ENCODE measurements at regions not wholly inside any gene's neighbourhood (a gene's known extent, or its start where the extent isn't known, plus 50 kb on each side); places are given as distances from the start of the nearest gene placed in this dataset.
A peak's percentile ranks its signal among the peaks of the same experiment; 100 is the strongest.

GRCh38 chr2:139000131-139000785 lies 220.1 kb upstream of the NXPH2 start:
- DNase-seq, result peak; percentile 50

- DNase-seq, result peak; percentile 84
Observed at GRCh38 chr2:138997856-138998517, 217.8 kb upstream of the NXPH2 start.

DNA sequence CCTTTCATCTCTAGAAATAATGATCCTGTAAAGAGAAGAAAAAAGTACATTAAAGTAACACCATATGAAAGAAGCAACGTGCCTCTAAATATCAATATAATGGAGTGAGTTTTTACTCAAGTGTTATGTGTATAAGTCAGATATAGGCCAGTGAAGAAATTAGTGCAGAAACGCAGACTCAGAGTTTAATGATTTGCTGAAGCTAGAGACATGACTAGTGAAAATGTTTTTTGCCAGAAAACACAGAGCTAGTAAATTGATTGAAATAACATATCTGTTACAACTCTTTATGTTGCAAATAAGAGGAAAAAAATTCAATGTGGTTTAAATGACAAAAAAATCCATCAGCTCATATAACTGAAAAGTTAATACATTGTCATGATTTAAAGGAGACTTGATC lies 217.2 kb upstream of the NXPH2 start:
- DNase-seq, result peak; percentile 2

GRCh38 chr2:138994502-138994901 lies 214.3 kb upstream of the NXPH2 start:
- no peak for DNase-seq

- no peak for DNase-seq
Observed at GRCh38 chr2:138985881-138986280, 205.7 kb upstream of the NXPH2 start.

DNA sequence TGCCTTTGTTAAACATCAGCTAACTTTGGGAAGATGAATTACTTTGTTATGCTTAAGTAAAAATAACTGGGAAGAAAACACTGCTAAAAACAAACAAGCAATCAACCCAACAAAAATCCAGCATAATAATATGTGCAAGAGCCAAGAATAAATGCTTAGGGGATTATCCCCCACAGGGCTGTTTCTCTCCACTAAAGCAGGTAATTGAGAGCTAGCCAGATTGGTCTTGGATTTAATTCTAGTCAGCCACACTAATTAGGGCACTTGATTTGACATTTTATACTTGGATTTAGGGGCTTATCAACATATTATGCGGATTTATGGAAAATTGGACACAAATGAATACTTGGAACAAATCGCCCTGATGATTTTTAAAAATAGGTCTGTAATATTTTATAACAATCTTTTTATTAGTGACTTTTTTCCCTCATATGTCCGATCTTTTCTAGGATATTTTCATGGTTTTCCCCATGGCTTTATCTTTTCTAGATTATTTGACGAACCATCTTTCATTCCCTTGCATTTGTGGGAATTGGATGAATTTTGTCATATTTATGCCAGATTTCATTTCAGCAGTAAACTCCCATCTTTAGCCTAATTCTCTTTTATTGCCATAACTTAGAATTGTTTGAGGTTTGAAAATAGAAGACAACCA lies 199.1 kb upstream of the NXPH2 start:
- DNase-seq, result no peak

- peak; percentile 90 for DNase-seq
Observed at GRCh38 chr2:138974651-138975050, 194.5 kb upstream of the NXPH2 start.

- peak; percentile 30 for DNase-seq
Observed at GRCh38 chr2:138964418-138964817, 184.2 kb upstream of the NXPH2 start.

DNA sequence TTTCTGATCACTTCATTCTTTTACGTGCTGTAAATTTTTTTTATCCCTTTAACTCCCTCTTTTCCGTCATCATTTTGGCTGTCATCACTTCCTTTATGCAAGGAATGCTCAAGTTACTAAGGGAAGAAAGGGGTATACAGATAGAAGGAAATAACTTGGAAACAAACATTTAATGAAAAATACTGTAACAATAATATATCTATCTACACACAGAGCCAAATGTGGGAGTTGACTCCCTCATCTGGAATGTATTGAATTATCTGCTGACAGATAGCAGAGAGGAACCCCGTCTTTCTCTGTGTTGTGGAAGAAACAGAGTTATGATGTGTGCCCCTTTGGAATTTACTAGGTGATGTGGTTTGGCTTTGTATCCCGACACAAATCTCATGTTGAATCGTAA lies 182.5 kb upstream of the NXPH2 start:
- peak; percentile 69 for DNase-seq

DNA sequence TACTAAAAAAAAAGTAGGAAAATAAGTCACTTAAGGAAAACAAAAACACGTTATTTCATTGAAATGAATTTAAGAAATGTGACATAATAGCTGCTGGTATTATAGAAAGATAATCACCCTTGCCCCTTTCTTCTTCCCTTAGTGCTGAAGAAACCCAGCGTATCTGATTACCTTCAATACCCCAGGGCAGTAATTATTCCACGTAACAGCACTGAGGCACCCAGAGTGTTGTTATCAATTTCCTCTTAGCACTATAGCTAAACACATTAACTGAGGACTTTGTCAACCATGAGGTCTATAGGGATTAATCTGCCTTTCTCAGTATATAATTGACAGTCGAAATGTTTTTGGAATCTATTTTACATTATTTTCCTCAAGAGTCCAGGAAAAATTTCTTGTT lies 180.0 kb upstream of the NXPH2 start:
- DNase-seq, result no peak

DNA sequence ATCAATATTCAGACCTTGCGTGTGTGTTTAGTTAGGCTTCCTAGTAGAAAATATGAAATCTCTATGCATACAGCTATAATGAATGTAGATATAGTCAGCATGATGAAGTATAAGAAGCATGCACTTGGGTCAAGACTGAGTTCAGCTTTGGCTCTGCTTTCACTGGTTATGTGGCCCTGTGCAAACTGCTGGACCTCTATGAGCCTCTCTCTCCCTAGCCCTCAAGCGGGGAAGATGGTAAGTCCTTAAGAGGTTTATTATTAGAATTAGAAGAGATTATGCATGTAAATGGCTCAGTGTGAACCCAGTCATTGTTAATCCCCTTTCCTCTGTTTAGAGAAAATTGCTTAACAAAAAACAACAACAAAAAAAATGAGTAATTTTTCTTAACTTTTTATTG lies 178.8 kb upstream of the NXPH2 start:
- DNase-seq, result no peak

DNA sequence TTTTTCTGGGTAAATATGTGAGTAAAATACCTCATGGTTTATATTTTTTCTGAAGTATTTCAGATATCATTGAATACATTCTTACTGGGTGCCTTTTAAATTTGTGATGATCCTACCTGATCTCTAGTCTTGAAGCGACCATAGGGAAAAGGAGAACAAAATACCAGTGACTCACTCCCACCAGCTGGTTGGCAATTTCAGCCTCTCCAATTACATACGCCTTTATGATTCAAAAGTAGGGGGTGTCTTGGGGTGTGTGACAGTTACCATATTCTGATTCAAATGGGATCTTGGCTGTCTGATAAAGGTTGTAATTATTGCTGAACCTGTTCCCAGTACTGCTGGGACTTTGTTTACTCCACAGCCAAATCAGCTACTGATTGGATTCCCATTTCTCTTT lies 175.9 kb upstream of the NXPH2 start:
- no peak for DNase-seq

DNA sequence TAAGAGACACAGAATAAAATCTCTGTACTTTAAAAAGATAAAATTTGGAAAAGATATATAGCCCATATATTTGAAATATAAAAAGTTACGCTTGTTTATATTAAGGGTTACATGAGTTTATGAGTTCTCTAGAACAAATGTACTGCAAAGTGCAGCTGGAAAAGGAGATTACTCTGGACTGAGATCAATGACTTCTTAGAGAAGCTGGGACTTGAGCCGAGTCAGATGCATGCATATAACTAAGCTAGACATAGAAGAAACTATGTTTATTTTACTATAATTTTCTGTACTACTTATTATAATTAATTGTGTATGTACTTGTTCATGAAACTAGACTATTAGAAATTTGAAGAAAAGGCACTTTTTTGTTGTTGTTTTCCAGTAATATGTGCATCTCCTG lies 170.3 kb upstream of the NXPH2 start:
- no peak for DNase-seq

- peak; percentile 7 for DNase-seq
Observed at GRCh38 chr2:138949517-138949916, 169.3 kb upstream of the NXPH2 start.

DNA sequence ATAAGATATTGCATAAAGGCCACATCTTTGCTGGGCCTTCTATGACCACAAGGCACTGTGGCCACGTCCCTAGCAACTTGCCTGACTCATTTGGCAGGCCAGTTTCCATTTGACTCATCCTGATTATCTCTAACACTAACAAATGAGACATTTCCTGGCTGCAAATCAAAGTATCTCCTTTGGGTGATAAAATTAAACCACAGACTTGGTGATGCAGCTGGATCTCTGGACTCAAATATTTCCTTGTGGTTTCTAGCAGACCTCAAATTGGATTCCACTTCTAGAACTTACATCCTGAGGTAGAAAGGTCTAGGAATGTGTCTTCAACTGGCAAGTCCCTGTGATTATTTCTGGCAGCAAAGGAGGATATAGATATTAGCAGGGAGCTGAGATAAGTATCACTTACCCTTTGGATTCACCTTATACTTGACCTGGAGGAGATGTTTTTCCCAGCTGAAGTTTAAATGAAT lies 167.9 kb upstream of the NXPH2 start:
- peak; percentile 98 for DNase-seq

DNA sequence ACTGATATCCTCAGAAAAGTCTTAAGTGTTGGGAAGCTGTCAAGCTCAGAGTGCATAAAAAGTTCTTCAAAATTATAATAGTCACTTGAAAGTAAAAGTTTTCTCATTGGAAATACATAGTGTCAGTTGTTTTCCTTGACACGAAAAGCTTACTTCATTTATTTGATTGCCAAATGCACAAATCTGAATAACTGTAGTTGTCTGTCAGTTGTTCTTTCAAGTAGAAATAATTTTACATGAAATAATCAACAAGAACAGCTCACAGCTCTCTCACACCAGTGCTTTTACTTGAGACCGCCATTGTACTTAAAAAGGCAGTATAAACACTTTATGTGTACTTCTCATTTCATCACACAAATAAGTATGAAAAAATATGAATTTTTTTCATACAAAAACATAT lies 163.3 kb upstream of the NXPH2 start:
- DNase-seq, result no peak

GRCh38 chr2:138942466-138942865 lies 162.3 kb upstream of the NXPH2 start:
- DNase-seq, result no peak

- no peak for DNase-seq
Observed at GRCh38 chr2:138931284-138932256, 151.4 kb upstream of the NXPH2 start.

GRCh38 chr2:138930571-138930970 lies 150.4 kb upstream of the NXPH2 start:
- DNase-seq, result no peak

DNA sequence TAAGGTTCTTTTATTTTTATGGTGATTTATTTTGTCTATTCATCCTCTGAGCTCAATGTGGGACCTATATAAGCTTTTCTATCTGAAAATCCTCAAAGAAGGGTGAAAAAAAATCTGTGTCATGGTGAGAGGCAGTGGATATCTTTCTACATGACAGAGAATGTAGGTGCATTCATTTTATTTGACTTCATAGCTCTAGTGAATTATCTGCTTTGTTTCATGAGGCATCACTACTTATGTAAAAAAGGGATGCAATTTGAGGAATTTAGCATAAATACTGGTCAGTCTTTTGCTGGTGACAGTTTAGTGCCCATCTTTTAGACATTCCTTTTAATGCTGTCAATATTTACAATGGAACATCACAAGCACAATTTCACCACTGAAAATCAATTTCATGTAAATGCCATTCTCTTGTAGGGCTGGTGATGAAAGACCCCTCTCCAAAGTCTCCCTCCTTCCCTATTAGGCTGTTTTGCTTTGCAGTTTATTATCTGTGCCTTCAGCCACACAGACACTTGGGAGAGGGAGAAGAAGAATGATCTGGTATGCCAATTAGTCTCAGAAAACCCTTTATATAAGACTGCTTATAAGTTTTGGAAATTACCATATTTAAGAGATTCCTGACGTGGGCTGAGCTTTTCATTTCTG lies 148.3 kb upstream of the NXPH2 start:
- no peak for DNase-seq

DNA sequence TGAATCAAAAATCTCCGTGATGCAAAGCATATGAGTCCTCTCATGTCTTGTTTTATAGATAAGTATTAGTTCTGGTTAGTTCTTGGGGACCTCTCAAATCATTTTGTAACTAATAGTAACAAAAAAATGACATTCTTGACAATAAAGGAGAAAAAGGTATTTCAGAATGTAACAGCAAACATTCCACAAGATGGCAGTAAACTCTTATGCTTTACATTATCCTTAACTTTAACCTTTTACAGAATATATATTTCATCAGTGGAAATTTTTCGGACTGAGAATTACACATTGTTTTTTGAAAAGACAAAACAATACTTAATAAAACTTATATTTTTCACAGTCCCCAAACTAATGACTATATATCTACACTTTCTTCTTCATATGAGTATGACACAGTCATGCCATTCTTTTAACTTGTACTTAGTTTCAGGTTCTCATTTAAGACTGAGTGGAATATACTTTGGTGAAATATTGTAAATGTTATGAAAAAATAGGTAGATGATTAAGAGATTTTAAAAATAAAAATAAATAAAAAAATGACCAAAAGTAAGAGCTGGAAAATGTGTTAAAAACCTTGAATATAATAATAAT lies 142.9 kb upstream of the NXPH2 start:
- peak; percentile 22 for DNase-seq
